ENCODE measurements at regions not wholly inside any gene's neighbourhood (a gene's known extent, or its start where the extent isn't known, plus 50 kb on each side); places are given as distances from the start of the nearest gene placed in this dataset.

GRCh38 chr5:120007598-120007997, 378.2 kb downstream of the FAM170A start:
- Histone ChIP-seq H3K4me1 (no peaks in the 10 kb centered on the region), H3K9me3 (no peaks in the 10 kb centered on the region), H3K36me3 (no peaks in the 10 kb centered on the region), H3K27ac (no peak overlapping the region), H3K4me3 (no peak overlapping the region), H3K27me3 (no peaks in the 10 kb centered on the region)
- no peak for TF ChIP-seq EP300 (IDR thresholded peaks at IDR 0.05)
- no peak for TF ChIP-seq POLR2A (IDR thresholded peaks at IDR 0.05)
- TF ChIP-seq CTCF (IDR thresholded peaks at IDR 0.05) = no peak
- WGBS, 2 donors = 23 to 34% methylated on average over 4 of the region's 4 CpGs
- no peak for DNase-seq (ENCODE audit: low spot score in 2 of 2)

- no peak for DNase-seq (ENCODE audit: low spot score in 2 of 2)
- no peak for TF ChIP-seq CTCF (IDR thresholded peaks at IDR 0.05)
- TF ChIP-seq POLR2A (IDR thresholded peaks at IDR 0.05) = no peak
- no peak for TF ChIP-seq EP300 (IDR thresholded peaks at IDR 0.05)
- Histone ChIP-seq H3K36me3 (no peaks in the 10 kb centered on the region), H3K4me3 (no peak overlapping the region), H3K4me1 (no peaks in the 10 kb centered on the region), H3K9me3 (no peaks in the 10 kb centered on the region), H3K27me3 (no peaks in the 10 kb centered on the region), H3K27ac (no peak overlapping the region)
- 69 to 72% methylated on average over 1 of the region's 1 CpG for WGBS, 2 donors
Measured at GRCh38 chr5:120012431-120012830, 383.1 kb downstream of the FAM170A start.

GRCh38 chr5:120014535-120014934, 385.2 kb downstream of the FAM170A start:
- no peaks in the 10 kb centered on the region for H3K36me3 ChIP-seq
- no peaks in the 10 kb centered on the region for H3K9me3 ChIP-seq
- H3K4me3 ChIP-seq = no peak overlapping the region
- TF ChIP-seq EP300 (IDR thresholded peaks at IDR 0.05) (no peak), CTCF (IDR thresholded peaks at IDR 0.05) (no peak), POLR2A (IDR thresholded peaks at IDR 0.05) (no peak)
- no peaks in the 10 kb centered on the region for H3K27me3 ChIP-seq
- DNase-seq (ENCODE audit: low spot score in 2 of 2) = no peak
- no peak overlapping the region for H3K27ac ChIP-seq
- WGBS, 2 donors = 74 to 81% methylated on average over 3 of the region's 3 CpGs
- H3K4me1 ChIP-seq = no peaks in the 10 kb centered on the region

- WGBS, 2 donors = 66 to 71% methylated on average over 2 of the region's 2 CpGs
Measured at GRCh38 chr5:120016717-120017382, 387.5 kb downstream of the FAM170A start.

GRCh38 chr5:120017513-120017912, 388.2 kb downstream of the FAM170A start:
- Histone ChIP-seq H3K27me3 (no peaks in the 10 kb centered on the region), H3K4me3 (no peak overlapping the region), H3K9me3 (no peaks in the 10 kb centered on the region), H3K4me1 (no peaks in the 10 kb centered on the region), H3K27ac (no peak overlapping the region), H3K36me3 (no peaks in the 10 kb centered on the region)
- no peak for DNase-seq (ENCODE audit: low spot score in 2 of 2)
- no peak for TF ChIP-seq POLR2A (IDR thresholded peaks at IDR 0.05)
- TF ChIP-seq CTCF (IDR thresholded peaks at IDR 0.05) = no peak
- TF ChIP-seq EP300 (IDR thresholded peaks at IDR 0.05) = no peak

More at GRCh38 chr5:120016717-120017382, 387.5 kb downstream of the FAM170A start:
- H3K27ac ChIP-seq = no peak overlapping the region
- H3K9me3 ChIP-seq = no peaks in the 10 kb centered on the region
- no peak for DNase-seq (ENCODE audit: low spot score in 2 of 2)
- no peak overlapping the region for H3K4me3 ChIP-seq
- no peaks in the 10 kb centered on the region for H3K4me1 ChIP-seq
- TF ChIP-seq EP300 (IDR thresholded peaks at IDR 0.05) = no peak
- H3K36me3 ChIP-seq = no peaks in the 10 kb centered on the region
- H3K27me3 ChIP-seq = no peaks in the 10 kb centered on the region

GRCh38 chr5:120035181-120035580, 405.8 kb downstream of the FAM170A start:
- Histone ChIP-seq H3K4me1 (no peaks in the 10 kb centered on the region), H3K4me3 (no peak overlapping the region), H3K27me3 (no peaks in the 10 kb centered on the region), H3K27ac (no peak overlapping the region), H3K9me3 (no peaks in the 10 kb centered on the region), H3K36me3 (no peaks in the 10 kb centered on the region)
- TF ChIP-seq EP300 (IDR thresholded peaks at IDR 0.05) (no peak), POLR2A (IDR thresholded peaks at IDR 0.05) (no peak), CTCF (IDR thresholded peaks at IDR 0.05) (no peak)
- DNase-seq (ENCODE audit: low spot score in 2 of 2) = no peak

All from tibial nerve (tissue), 4 donors.